Mucosa of descending colon (tissue), 3 donors: ENCODE measurements at regions not wholly inside any gene's neighbourhood (a gene's known extent, or its start where the extent isn't known, plus 50 kb on each side); places are given as distances from the start of the nearest gene placed in this dataset.

Source experiments
- ATAC-seq: fragments of 200-7000 bp; cut with Tn5 transposase; one replicate; pipeline ENCODE4 v1.9.1; 2020; ENCODE audit warnings: mild to moderate bottlenecking, moderate library complexity
- DNase-seq, 3 donors: peaks; one replicate each; pipeline ENCODE4 v3.0.0-alpha.2; 2020
- H3K36me3 ChIP-seq: fragments of 200-600 bp; one replicate; pipeline ENCODE4 v1.8.0; 2021; ENCODE audit warnings: low read depth, mild to moderate bottlenecking
- H3K4me1 ChIP-seq: fragments of 200-600 bp; one replicate; pipeline ENCODE4 v1.8.0; 2021; ENCODE audit warnings: low read depth, mild to moderate bottlenecking
- H3K4me3 ChIP-seq: fragments of 200-600 bp; one replicate; pipeline ENCODE4 v1.8.0; 2021; ENCODE audit warnings: mild to moderate bottlenecking
- H3K9me3 ChIP-seq: fragments of 200-600 bp; one replicate; pipeline ENCODE4 v1.8.0; 2021; ENCODE audit warnings: mild to moderate bottlenecking
- intact Hi-C, 2 donors: fragments of 100-400 bp; cut with DNase I in 1 of 2; cut with micrococcal nuclease in 1 of 2; formaldehyde crosslinking; loops; one replicate each; pipeline versions ENCODE4 v1.11.0 to v1.11.1; 2022; cut with DNase I, micrococcal nuclease
- TF ChIP-seq, protein P1 (sequence below): fragments of 200-600 bp; IDR thresholded peaks from one replicate; pipeline ENCODE4 v1.8.0; 2022; ENCODE audit warnings: antibody characterized with exemption, mild to moderate bottlenecking
- donor health status: DM: no; HTN: no; CAD: no; lungs with moderate emphysema.
- donor health status: DM: no; HTN: no; CAD: no.
- donor health status: DM: no; HTN: yes; CAD: no.

DNA sequence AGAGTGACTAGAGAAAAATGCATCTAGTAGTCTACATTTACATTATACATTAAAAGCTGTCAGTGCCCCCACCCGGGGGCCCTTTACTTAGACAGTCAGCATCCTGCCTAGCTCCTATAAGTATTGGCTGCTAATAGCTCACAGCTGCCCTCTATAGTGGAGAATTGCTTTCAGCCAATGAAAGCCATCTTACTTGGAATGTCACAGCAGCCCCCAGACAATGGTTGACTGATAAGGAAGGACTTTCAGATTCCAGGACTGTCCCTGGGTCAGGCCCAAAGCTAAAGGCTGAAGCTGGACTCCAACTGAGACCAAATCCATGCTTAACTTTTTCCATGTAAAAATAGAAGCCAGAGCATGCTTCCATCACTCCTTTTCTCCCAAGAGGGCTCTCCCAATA, 196.9 kb downstream of the ANKRD50 start:
- TF ChIP-seq, protein P1, sequence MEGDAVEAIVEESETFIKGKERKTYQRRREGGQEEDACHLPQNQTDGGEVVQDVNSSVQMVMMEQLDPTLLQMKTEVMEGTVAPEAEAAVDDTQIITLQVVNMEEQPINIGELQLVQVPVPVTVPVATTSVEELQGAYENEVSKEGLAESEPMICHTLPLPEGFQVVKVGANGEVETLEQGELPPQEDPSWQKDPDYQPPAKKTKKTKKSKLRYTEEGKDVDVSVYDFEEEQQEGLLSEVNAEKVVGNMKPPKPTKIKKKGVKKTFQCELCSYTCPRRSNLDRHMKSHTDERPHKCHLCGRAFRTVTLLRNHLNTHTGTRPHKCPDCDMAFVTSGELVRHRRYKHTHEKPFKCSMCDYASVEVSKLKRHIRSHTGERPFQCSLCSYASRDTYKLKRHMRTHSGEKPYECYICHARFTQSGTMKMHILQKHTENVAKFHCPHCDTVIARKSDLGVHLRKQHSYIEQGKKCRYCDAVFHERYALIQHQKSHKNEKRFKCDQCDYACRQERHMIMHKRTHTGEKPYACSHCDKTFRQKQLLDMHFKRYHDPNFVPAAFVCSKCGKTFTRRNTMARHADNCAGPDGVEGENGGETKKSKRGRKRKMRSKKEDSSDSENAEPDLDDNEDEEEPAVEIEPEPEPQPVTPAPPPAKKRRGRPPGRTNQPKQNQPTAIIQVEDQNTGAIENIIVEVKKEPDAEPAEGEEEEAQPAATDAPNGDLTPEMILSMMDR, result no peak
- intact Hi-C loops, result no loop called here

DNA sequence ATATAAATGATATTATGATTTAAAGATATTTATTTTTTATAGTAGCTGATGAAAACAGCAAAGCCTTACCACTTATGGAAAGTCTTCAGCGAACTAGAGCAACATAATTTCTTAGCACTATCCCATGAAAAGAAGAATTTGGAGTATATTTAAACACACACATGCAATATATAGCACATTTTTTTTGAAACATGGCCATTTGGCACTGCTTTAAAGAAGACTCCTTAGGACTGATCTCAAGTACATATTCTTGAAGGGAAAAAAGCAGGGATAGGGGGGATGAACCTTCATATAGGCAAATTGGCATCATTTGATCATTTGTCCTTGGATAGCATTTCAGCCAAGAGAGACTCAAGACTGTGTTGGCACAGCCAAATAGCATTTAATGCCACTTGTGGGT, 193.3 kb downstream of the ANKRD50 start:
- Histone ChIP-seq H3K36me3 (no peaks in the 10 kb centered on the region), H3K9me3 (no peaks in the 10 kb centered on the region), H3K4me3 (no peak overlapping the region), H3K4me1 (no peaks in the 10 kb centered on the region)
- ATAC-seq (no peak), DNase-seq (no peak)
- intact Hi-C loops, result no loop called here
- TF ChIP-seq, protein P1, result no peak

More for the DNA sequence above, 196.9 kb downstream of the ANKRD50 start:
- H3K4me3 ChIP-seq, result no peak overlapping the region
- H3K9me3 ChIP-seq, result no peaks in the 10 kb centered on the region
- no peaks in the 10 kb centered on the region for H3K36me3 ChIP-seq
- ATAC-seq (no peak), DNase-seq (no peak)
- no peaks in the 10 kb centered on the region for H3K4me1 ChIP-seq

DNA sequence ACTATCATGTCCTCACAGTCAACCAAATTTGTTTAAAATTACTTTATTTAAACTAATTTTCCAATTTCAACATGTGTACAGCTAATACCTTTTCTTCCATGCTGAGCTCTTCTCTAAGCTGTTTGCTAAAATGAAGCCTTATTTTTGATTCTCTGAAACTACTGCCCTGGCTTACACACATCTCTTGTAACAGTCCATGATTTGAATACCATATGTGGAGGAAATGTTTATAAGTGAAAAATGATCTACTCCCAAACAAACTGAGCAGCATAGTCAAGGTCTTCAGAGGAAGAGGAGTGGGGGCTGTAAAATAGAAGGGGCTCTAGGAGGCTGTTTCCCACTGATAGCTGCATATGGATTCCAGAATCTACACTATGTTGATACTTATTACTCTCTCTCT, 188.7 kb downstream of the ANKRD50 start:
- Histone ChIP-seq H3K4me1 (no peaks in the 10 kb centered on the region), H3K36me3 (no peaks in the 10 kb centered on the region), H3K9me3 (no peaks in the 10 kb centered on the region), H3K4me3 (no peak overlapping the region)
- intact Hi-C loops, result no loop called here
- TF ChIP-seq, protein P1, result no peak
- DNase-seq (no peak), ATAC-seq (no peak)

DNA sequence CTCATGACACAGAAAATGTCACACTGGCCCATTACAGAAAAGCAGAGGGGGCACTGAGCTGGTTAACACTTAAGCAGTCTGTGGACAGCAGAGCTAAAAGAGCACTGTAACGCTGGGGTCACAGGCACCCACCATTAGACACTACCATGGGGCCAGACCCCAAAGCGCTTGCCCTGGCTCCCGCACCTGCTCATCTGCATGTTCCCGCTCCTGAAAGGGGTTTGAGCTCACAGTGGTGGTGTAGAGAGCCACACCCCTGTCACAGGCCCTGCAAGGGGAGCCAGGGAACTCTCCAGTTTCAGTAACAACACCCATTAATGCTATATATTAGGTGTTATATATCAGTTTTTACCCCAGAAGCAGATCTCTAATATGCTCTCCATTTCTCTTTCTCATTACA, 187.0 kb downstream of the ANKRD50 start:
- intact Hi-C loops, result no loop called here
- Histone ChIP-seq H3K36me3 (no peaks in the 10 kb centered on the region), H3K4me1 (no peaks in the 10 kb centered on the region), H3K4me3 (no peak overlapping the region), H3K9me3 (no peaks in the 10 kb centered on the region)
- TF ChIP-seq, protein P1, result no peak
- ATAC-seq (no peak), DNase-seq (no peak)

DNA sequence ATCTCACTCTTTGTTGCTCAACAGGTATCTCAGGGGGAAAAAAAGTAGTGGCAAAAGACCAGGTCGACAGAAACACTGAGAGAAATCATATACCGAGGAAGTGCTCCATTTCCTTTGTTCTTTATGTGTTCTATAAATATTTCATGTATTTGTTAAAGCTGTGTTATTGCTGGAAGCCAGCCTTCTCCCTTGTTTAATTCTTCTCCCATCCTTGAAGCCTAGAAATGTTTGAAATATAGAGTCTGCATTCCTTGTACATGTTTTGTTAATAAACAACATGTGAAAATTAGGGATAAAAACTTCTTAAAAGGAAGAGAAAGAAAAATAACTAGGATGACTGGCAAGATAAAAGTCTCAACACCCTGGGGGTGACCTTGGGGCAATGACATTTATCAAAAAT, 186.2 kb downstream of the ANKRD50 start:
- TF ChIP-seq, protein P1, result no peak
- intact Hi-C loops, result no loop called here
- Histone ChIP-seq H3K4me1 (no peaks in the 10 kb centered on the region), H3K9me3 (no peaks in the 10 kb centered on the region), H3K4me3 (no peak overlapping the region), H3K36me3 (no peaks in the 10 kb centered on the region)
- ATAC-seq, result no peak
- DNase-seq, result no peak

DNA sequence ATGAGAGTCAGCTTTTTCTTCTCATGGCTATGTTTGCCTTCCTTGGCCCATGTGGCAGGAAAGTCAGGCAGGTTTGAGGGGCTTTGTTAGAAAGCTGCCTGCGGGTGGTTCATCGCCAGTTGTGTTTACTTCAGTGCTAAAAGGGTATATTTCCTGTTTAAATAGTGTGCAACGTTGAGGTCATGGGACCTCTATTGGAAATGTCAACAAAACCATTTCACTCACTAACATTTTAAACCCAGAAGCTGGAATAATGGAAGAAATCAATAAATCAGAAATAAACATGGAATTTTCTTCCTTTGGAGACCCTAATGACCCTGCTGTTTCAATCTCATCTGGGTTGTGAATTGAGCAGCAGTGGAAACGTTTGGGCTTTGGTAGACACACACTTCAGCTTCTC, 185.8 kb downstream of the ANKRD50 start:
- H3K9me3 ChIP-seq, result no peaks in the 10 kb centered on the region
- H3K36me3 ChIP-seq, result no peaks in the 10 kb centered on the region
- no peaks in the 10 kb centered on the region for H3K4me1 ChIP-seq
- intact Hi-C loops, result no loop called here
- ATAC-seq, result no peak
- DNase-seq, result no peak
- no peak overlapping the region for H3K4me3 ChIP-seq
- TF ChIP-seq, protein P1, result no peak
